Endothelial cell of umbilical vein (primary cell): ENCODE measurements at regions not wholly inside any gene's neighbourhood (a gene's known extent, or its start where the extent isn't known, plus 50 kb on each side); places are given as distances from the start of the nearest gene placed in this dataset.

ENCODE experiments used
- BruUV-seq: library from RNA; stranded (reverse); fragments of 400-500 nt; replicated peaks from 2 replicates; lab custom pipeline; 2021; lab: Mats Ljungman, UMichigan
- CTCF ChIA-PET: fragments of 300-600, 350-600 bp; sonication (Branson Sonifier 250); formaldehyde crosslinking; loops from one replicate; lab custom pipeline; 2021; ENCODE audit warnings: antibody characterized with exemption, inconsistent platforms; lab: Charles Lee
- POLR2A ChIA-PET: fragments of 300-600, 350-600 bp; sonication (Branson Sonifier 250); formaldehyde crosslinking; loops from one replicate; lab custom pipeline; 2021; ENCODE audit warnings: antibody characterized with exemption, inconsistent platforms; lab: Charles Lee
- DNase-seq: peaks from one replicate; pipeline ENCODE4 v3.0.0-alpha.2; 2011; ENCODE audit warnings: low read depth, low spot score
- FAIRE-seq: peaks from 2 replicates; lab custom pipeline; 2011; peaks lifted over from hg19 to GRCh38; lab: Jason Lieb, UNC
- H2AFZ ChIP-seq: 2 replicates; pipeline ENCODE4 v1.6.0; 2012; ENCODE audit warnings: low read depth, low read length, control low read depth, inconsistent platforms
- H3K27ac ChIP-seq: 2 replicates; pipeline ENCODE4 v1.5.1; 2011; ENCODE audit warnings: low read depth, mild to moderate bottlenecking, control low read depth, low read length, moderate library complexity; ENCODE audit not compliant: insufficient read depth
- H3K27me3 ChIP-seq, 2 experiments: 2 replicates each; pipeline versions ENCODE4 v1.6.0 to v1.6.1; 2011; ENCODE audit warnings: low read length in 2 of 2, mixed read lengths in 1 of 2; ENCODE audit not compliant: control insufficient read depth in 2 of 2, insufficient read depth in 2 of 2
- H3K36me3 ChIP-seq, 2 experiments: 2 replicates in 1 of 2; 3 replicates in 1 of 2; pipeline ENCODE4 v1.5.1; 2011; ENCODE audit warnings: low read length in 2 of 2, mild to moderate bottlenecking in 1 of 2, moderate library complexity in 1 of 2; ENCODE audit not compliant: control insufficient read depth in 2 of 2, insufficient read depth in 2 of 2; ENCODE audit errors: extremely low read depth in 1 of 2
- H3K4me1 ChIP-seq: 3 replicates; pipeline ENCODE4 v1.5.1; 2011; ENCODE audit warnings: mild to moderate bottlenecking, low read length; ENCODE audit not compliant: control insufficient read depth, insufficient read depth; ENCODE audit errors: extremely low read depth
- H3K4me2 ChIP-seq: 2 replicates; pipeline ENCODE4 v1.6.1; 2011; ENCODE audit warnings: low read length, control low read depth, mixed read lengths; ENCODE audit not compliant: insufficient read depth
- H3K4me3 ChIP-seq, 3 experiments: fragments of 200-600 bp in 1 of 3; sonication (generic), shearing (Covaris generic) in 1 of 3; replicated peaks in 1 of 3; 2 replicates each; pipeline ENCODE4 v1.5.1; 2011 to 2016; ENCODE audit warnings: control low read depth in 3 of 3, low read length in 3 of 3, mild to moderate bottlenecking in 2 of 3, inconsistent platforms in 1 of 3, low read depth in 1 of 3, moderate library complexity in 1 of 3; ENCODE audit not compliant: insufficient read depth in 1 of 3
- H3K79me2 ChIP-seq: 2 replicates; pipeline ENCODE4 v1.6.0; 2012; ENCODE audit warnings: low read length, inconsistent platforms; ENCODE audit not compliant: control insufficient read depth, insufficient read depth
- H3K9ac ChIP-seq: replicated peaks from 2 replicates; pipeline ENCODE3; 2011; ENCODE audit warnings: low read length, control low read depth; ENCODE audit not compliant: insufficient read depth; ENCODE audit errors: extremely low read depth
- H3K9me1 ChIP-seq: replicated peaks from 3 replicates; pipeline ENCODE4 v1.6.0; 2011; ENCODE audit warnings: mild to moderate bottlenecking, low read length; ENCODE audit not compliant: control insufficient read depth, insufficient read depth; ENCODE audit errors: extremely low read depth
- H3K9me3 ChIP-seq: replicated peaks from 2 replicates; pipeline ENCODE4 v1.5.1; 2012; ENCODE audit warnings: low read length, inconsistent platforms; ENCODE audit not compliant: control insufficient read depth, insufficient read depth
- H4K20me1 ChIP-seq: replicated peaks from 2 replicates; pipeline ENCODE3; 2011; ENCODE audit warnings: mild to moderate bottlenecking, low read length; ENCODE audit not compliant: control insufficient read depth, insufficient read depth; ENCODE audit errors: extremely low read depth
- CTCF ChIP-seq, 2 donors: IDR thresholded peaks; 1 replicate in 1 of 2; 2 replicates in 1 of 2; pipeline ENCODE4 v1.5.1; 2011; ENCODE audit warnings: low read length in 2 of 2, mild to moderate bottlenecking in 2 of 2, moderate library complexity in 2 of 2, control low read depth in 1 of 2, inconsistent platforms in 1 of 2, low read depth in 1 of 2; ENCODE audit not compliant: insufficient read depth in 1 of 2; ENCODE audit errors: extremely low read depth in 1 of 2
- EZH2 ChIP-seq: IDR thresholded peaks from 2 replicates; pipeline ENCODE4 v1.6.1; 2012; ENCODE audit warnings: borderline replicate concordance, low read depth, mild to moderate bottlenecking, moderate library complexity, low read length, inconsistent platforms; ENCODE audit not compliant: severe bottlenecking
- FOS ChIP-seq: IDR thresholded peaks from 2 replicates; pipeline ENCODE4 v1.6.1; 2011; ENCODE audit warnings: mild to moderate bottlenecking, low read length, moderate library complexity, borderline replicate concordance; ENCODE audit not compliant: insufficient read depth
- GATA2 ChIP-seq: IDR thresholded peaks from 2 replicates; pipeline ENCODE4 v1.7.0; 2011; ENCODE audit warnings: low read depth, mild to moderate bottlenecking, moderate library complexity, mixed read lengths, low read length; ENCODE audit not compliant: insufficient read length, insufficient read depth
- JUN ChIP-seq: IDR thresholded peaks from 2 replicates; pipeline ENCODE4 v1.6.1; 2011; ENCODE audit warnings: borderline replicate concordance, low read depth; ENCODE audit not compliant: insufficient read length, insufficient read depth
- MAX ChIP-seq: IDR thresholded peaks from 2 replicates; pipeline ENCODE4 v1.6.1; 2011; ENCODE audit not compliant: insufficient read depth, insufficient read length
- MYC ChIP-seq: IDR thresholded peaks from one replicate; pipeline ENCODE4 v1.6.1; 2011; ENCODE audit warnings: mild to moderate bottlenecking, low read depth, low read length
- POLR2A ChIP-seq: IDR thresholded peaks from 2 replicates; pipeline ENCODE4 v1.6.1; 2012; ENCODE audit warnings: low read depth, mild to moderate bottlenecking, control low read depth, low read length
- POLR2AphosphoS5 ChIP-seq: IDR thresholded peaks from 2 replicates; pipeline ENCODE4 v1.6.1; 2012; ENCODE audit warnings: low read depth, mild to moderate bottlenecking, control low read depth, low read length, moderate library complexity; ENCODE audit not compliant: insufficient read depth
- dilution Hi-C: fragments of 300-500 bp; cut with MboI; formaldehyde crosslinking; loops from one replicate; pipeline ENCODE4 v1.15.0; 2019; ENCODE audit warnings: low sequenced_read_pairs; ENCODE audit not compliant: extremely low pct_ligation_motif_present
- intact Hi-C: fragments of 100-400 bp; cut with micrococcal nuclease; formaldehyde crosslinking; loops from one replicate; pipeline ENCODE4 v1.10.0; 2022

- Histone ChIP-seq H3K4me2 (no peak overlapping the region), H2AFZ (no peak overlapping the region), H3K4me1 (no peaks in the 10 kb centered on the region), H3K9ac (no peak overlapping the region), H3K36me3 (no peaks in the 10 kb centered on the region), H3K4me3 (no peak overlapping the region), H3K27me3 (no peaks in the 10 kb centered on the region), H3K9me1 (no peaks in the 10 kb centered on the region), H4K20me1 (no peaks in the 10 kb centered on the region), H3K79me2 (no peaks in the 10 kb centered on the region), H3K9me3 (peaks cover 2% of the 10 kb centered on the region), H3K27ac (no peak overlapping the region)
- no peak for FAIRE-seq
- CTCF ChIA-PET, result interaction anchor here (0.8 kb wide), 1 partner anchor 9 kb away, joined by 3 read pairs; no protein-coding TSS in a partner anchor
- TF ChIP-seq FOS, result no peak
- TF ChIP-seq JUN, result no peak
- TF ChIP-seq GATA2, result no peak
- TF ChIP-seq MYC, result no peak
- no peak for TF ChIP-seq POLR2A
- no peak for TF ChIP-seq EZH2
- TF ChIP-seq MAX, result no peak
- TF ChIP-seq POLR2AphosphoS5, result no peak
- no peak for TF ChIP-seq CTCF (IDR thresholded peaks at IDR 0.05; ENCODE audit: extremely low read depth in 1 of 2, insufficient read depth in 1 of 2, low read depth in 1 of 2, low read length in 2 of 2)
- POLR2A ChIA-PET, result no interaction called here
- BruUV-seq, result no TSS peak
- intact Hi-C loops (no loop called here), dilution Hi-C loops (no loop called here)
- no peak for DNase-seq
Measured at GRCh38 chr18:64791236-64791635, 642.3 kb upstream of the LINC00305 start.
